Activated T-helper 9 cell treated with anti-CD3 and anti-CD28 coated beads, Interleukin-2, amount 50 U/mL, for 16 hours (primary cell): ENCODE measurements at regions not wholly inside any gene's neighbourhood (a gene's known extent, or its start where the extent isn't known, plus 50 kb on each side); places are given as distances from the start of the nearest gene placed in this dataset.

Experiments
- DNase-seq: peaks from one replicate; pipeline ENCODE4 v3.0.0-alpha.2; 2020; ENCODE audit warnings: low read depth

DNA sequence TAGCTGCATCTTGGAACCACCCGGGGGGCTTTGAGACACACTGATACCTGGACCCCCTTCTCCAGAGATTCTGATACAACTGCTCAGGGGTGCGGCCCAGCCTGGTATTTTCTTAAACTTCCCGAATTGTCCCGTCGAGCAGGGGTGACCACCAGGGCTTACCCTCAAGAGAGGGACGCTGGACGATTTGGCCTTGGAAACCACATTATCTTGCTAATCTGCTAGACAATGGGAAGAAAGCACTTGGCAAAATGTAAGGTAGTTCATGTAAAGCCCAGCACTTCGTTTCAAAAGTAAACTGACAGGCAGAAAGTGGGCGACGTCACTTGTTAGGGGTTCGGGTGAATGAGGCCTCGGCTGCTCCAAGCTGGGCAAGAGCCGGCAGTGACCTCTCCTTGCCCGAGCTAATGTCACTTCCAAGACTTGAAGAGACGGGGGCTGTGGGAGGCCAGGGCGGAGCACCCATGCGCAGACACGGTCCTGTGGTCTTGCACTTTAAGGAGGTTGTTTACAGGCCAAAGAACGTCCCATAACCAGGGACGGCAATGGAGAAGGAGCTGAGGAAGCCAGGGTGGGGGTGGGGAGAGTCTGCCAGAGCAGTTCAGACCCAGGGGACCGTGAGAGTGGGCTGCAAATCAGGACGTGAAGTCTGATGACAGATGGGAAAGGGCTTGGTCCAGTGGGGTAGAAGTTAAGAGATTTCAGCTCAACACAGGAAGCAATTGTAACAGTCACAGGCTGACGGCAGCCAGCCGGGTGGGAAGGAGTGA is 152.7 kb upstream of the GSE1 start:
- no peak for DNase-seq

- no peak for DNase-seq
These were observed 151.9 kb upstream of the GSE1 start for GRCh38 chr16:85461022-85461813.

DNA sequence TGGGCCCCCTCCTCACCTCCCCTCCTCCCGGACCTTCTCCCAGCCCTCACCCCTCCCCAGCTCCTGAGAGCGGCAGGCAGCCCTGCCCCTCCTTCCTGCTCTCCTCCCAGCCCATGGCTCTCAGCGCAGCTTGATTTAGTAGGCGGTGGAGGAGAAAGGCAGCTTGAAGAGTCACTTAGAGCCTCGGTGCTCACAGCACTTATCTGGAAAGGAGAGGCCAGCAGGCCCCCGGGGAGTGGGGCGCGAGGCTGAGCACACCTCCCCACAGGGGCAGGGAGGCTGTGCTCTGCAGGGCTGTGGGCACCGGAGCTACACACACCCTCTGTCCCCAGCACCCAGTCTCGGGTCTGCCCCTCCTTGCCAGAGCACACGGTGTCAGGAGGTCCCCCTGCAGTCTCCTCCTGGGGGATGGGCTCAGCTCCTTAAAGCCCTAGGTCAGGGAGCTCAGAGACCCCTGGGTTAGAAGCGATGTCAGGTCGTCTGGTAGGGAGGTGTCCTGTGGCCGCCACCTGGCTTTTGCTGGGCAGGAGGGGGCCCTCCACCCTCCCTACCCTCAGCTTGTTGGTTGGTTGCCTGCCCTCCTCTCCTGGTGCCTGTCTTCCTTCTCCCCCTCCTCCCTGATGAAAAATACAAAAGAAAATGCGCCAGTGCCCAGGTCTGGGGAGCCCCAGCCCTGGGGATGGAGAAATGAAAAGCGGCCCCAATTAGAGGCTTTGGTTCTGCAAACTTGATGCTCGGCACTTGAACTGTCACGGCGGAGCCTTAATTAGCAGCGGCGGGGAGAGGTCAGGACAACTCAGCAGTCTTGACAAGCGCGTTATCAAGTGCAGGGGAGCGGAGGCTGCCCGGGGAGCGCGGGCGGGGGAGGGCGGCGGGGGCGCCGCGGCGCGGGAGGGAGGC is 151.1 kb upstream of the GSE1 start:
- no peak for DNase-seq

DNA sequence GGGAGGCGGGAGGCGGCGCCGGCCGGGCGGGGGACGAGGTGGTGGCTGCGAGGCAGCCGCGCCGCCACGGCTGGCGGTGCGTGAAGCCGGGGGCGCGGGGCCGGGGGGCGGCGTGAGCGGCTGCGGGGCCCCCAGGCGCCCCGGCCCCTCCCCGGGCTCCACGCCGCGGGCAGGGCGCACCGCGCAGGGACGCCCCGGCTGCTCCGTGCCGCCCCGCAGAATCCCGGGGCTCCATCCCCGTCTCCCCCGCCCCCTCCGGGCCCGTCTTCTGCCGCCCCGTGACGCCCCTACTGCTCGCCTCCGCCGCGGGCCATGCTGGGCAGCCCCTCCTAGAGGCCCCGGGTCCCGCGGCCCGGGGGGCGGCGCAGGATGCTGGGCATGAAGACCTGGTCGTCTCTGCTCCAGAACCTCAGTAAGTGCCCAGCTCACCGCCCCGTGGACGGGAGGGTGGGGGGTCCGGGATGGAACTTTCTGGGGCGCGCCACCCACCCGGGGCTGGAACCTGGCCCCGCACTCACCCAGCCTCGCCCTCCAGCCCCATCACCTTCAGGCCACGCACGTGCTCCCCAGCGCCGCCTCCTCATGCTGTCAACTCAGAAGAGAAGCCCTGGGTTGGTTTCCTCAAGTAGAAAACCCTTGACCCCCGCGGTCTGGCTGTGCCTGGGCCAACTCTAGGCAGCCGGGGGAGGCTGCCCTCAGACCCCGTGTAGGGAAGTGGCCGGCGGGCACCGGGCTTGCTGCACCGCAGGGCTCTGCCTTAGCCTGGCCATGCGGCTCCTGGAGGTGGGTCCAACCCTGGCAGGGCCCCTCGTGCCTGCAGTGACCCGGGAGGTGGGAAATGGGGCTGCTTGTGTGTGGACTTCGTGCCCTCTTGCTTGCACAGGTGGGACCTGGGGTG is 150.2 kb upstream of the GSE1 start:
- no peak for DNase-seq

GRCh38 chr16:85463672-85464382 is 149.3 kb upstream of the GSE1 start:
- no peak for DNase-seq

DNA sequence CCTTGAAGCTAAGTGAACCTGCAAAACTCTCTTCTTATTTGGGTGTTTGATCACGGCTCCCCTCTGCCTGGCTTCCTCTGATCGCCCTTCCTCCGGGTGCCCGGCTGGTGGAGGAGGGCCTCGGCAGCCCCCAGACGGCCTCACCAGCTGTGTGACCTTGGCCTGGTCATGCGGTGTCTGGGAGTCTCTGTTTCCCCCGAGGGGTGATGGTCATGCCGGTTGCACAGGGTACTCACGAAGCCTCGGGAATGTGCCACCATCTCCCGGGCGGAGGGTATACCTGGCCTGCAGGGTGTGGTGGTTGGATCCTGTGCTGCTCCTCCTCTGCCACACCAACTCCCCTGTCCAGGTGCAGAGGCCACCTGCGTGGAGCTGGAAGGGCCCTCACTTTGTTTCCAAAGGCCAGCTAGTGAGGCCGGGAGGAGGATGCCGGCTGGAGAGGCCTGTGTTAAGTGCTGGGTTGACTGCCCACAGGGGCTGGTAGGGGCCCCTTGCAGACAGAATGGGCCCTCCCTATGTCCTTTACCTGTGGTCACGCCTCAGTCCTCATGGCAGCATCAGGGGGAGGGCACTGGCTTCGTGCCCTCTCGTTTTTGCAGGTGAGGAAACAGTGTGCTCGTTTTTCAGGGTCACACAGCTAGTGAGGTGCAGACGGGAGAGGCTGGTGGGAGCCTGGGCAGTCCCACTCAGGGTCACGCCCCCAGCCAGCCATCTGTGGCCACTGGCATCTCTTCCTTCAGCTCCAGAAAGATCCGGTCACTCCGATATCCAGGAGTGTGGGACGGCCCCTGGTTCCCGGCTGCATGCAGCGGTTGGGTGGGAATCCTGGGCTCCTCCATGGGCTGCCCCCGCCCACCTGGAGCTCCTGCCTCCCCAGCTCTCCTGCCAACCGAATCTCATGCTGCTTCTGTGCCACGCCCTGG is 148.5 kb upstream of the GSE1 start:
- DNase-seq = no peak

DNA sequence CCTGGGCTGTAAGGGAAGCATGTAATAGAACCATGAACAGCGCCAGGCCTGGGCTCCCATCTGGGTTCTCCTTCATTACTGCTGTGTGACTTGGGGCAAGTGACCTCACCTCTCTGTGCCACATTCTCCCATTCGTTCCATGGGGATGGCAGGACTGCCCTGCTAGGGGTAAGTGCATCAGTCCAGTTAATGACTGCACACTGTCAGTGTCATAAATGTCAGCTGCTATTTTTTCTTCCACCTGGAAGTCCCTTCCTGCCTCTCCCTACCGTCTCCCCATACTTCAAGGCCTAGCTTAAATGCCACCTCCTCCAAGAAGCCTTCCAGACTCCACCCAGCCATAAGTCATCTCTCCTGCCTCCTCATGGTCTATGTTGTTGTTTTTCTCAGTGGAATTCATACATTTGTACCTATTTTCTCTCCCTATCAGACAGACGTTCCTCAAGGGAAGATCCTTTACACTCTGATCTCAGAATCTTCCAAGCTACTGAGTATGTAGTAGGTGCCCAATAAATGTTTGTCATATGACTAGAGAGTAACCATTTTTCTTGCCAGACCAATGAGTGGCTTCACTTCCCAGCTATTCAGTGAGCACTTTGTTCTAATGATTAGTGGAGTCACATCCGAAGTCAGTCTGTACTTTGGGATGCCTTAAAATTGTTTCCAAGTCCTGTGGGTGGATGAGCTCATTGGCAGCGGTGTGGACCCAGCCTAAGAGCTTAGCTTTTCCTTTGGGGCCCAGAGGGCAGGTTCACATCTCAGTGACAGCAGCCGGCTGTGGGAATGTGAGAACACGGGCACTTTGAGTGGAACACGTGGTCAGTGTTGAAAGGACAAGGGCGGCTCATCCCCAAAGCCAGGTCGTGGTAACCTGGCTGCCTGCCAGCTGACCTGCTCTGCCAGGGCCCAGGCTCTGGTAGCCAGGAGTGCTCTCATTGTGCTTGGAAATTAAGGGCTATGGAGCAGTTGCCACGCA is 147.5 kb upstream of the GSE1 start:
- no peak for DNase-seq

DNA sequence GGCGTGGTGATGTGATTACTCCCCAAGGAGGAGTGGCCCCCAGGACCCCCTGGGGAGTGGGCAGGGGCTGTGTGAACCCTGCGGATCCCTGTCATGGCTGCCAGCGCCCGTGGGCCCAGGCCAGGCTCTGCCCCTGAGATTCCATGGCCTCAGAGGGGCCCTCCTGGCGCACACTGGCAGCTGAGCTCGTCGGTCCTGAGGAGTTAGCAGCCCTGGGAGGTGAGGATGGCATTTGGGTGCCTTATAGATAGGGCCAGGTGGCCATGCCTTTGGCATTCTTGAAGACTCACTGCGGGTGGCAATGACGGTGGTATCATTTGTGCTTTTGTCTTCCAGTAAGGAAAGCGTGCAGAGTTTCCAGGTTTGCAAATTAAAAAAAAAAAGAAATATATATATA is 146.8 kb upstream of the GSE1 start:
- no peak for DNase-seq

- no peak for DNase-seq
These were observed 146.1 kb upstream of the GSE1 start for GRCh38 chr16:85466989-85467388.

DNA sequence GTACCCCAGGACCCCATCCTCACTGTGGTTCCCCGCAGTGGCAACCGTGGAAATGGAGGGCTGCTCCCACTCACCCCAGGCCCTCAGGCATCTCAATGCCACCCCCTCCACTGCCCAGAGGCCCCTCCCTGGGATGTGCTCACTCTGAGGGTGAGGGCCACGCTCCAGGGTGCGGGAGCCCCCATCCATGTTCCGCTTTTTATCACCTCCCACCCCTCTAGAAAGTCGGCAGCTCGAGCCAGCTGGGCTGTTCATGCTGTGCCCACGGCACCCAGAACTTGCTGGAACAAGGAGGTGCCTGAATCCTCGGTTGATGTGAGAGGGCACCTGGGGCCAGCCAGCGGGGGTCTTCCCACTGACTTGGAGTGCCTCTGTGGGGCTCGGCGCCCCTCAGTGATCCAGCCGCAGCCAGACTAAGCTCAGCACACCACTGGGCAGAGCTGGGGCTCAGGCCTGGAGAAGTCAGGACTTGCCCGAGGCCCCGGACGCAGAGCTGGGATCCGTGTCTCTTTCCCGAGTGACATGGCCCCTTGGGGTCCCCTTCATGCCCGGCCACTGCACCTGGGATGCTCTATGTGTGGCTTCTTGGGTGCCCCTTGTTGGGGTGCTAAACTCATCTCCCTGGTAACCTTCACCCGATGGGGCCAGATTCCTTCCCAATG is 143.1 kb upstream of the GSE1 start:
- no peak for DNase-seq

DNA sequence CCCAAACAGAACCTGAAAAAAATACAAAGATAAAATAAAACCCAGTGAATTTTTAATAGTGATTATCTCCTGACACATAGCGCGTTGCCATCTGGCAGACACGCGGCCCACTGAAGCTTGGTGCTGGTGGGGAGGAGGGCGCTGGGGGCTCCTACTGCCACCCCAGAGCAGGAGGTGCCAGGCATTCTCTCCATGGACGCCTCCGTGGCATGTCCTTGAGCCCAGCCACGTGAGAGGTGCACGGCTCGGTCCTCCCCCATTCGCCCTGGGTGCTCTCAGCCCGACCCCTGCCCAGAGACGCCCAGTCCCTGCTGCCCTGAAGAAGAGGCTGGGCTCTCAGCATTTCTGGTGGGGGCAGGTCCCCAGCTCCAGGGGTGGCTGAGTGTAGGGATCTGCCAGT is 142.2 kb upstream of the GSE1 start:
- DNase-seq = no peak

- no peak for DNase-seq
These were observed 141.4 kb upstream of the GSE1 start for GRCh38 chr16:85471469-85472431.

DNA sequence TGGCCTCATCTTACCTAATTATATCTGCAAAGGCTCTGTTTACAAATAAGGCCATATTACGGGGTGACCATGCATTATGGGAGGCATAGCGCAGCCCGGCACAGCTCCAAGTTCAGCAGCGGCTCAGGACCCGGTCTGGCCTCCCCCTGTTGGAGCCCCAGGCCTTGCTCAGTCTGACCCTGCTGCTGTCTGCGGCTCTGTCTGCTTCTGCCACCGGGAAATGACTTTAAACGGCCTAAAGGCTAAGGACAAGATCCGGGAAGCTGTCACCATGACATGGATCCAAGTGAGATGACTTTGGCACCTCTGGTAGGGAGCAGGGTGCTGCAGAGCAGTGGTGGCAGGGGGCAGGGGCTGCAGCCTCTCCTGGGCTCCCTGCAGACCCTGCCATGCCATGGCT is 140.6 kb upstream of the GSE1 start:
- no peak for DNase-seq

DNA sequence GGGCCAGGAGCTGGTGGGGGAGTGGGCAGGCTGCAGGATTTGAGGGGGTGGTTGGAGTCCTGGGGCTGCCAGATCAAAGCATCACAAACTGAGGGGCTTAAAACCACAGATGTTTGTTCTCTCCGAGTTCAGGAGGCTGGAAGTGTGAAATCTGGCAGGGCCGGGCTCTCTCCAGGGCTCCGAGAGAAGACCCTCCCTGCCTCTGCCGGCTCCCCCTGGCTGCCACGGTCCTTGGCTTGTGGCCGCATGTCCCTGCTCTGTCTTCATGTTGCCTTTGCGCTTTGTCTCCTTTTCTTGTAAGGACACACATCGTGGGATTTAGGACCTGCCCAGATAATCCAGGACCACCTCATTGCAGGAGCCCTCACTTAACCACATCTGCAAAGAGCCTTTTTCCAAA is 139.8 kb upstream of the GSE1 start:
- no peak for DNase-seq

- no peak for DNase-seq
These were observed 139.1 kb upstream of the GSE1 start for GRCh38 chr16:85473909-85474620.

GRCh38 chr16:85474621-85475217 is 138.4 kb upstream of the GSE1 start:
- DNase-seq = no peak
